Stimulated activated CD4-positive, alpha-beta T cell treated with anti-CD3 and anti-CD28 coated beads, TNF-alpha, amount 100 ng/mL, for 4 hours (primary cell): ENCODE measurements at regions not wholly inside any gene's neighbourhood (a gene's known extent, or its start where the extent isn't known, plus 50 kb on each side); places are given as distances from the start of the nearest gene placed in this dataset.

Source experiments
- DNase-seq, 3 experiments: peaks; one replicate each; pipeline ENCODE4 v3.0.0-alpha.2; 2020; ENCODE audit warnings: low read depth in 3 of 3

GRCh38 chr10:128927497-128928161 lies 539.4 kb upstream of the MGMT start:
- no peak for DNase-seq

DNA sequence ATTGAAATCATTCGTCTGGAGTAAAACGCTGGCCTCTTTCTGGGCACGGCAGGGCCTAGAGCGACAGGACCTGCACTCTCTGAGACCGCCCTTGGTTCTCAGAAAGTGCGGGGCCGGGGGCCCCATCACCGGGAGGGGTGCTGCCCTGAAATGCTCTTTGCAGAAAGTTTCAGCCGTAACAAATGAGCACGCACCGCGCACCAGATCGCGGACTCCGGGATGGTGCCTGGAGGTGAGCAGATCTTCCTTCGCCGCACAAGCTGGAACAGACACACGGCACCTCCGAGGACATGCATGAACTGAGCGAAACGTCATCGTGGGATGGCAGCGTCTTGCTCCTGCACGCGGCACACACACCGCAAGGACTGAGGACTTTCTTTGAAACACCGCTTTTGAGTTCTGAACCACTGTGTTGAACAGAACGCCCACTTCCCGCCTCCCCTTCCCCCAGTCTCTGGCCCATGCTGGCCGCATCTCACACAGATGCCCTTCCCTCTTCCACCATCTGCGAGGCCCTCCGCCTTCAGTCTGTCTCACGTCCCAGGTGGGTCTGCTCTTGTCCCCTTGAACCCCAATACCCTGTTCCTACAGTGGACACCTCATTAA lies 538.7 kb upstream of the MGMT start:
- DNase-seq, result no peak

DNA sequence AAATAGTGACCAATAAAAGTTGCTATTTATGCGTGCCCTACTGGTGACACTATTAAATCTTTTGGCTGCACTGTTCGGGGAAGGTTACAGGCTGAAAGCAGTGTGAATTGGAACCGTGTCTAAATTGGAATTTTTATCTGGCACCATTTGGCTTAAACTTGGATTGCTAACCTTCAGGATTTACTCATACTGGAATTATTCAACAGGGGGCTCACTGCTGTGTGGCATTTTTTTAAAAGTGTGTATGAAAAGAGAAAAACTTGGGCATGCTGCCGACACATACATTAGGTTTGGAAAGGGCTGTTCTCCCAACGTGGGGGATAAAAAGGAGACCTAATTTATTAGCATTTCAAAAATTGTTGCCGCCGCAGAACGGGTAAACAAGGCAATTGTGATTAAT lies 537.9 kb upstream of the MGMT start:
- DNase-seq, result no peak

DNA sequence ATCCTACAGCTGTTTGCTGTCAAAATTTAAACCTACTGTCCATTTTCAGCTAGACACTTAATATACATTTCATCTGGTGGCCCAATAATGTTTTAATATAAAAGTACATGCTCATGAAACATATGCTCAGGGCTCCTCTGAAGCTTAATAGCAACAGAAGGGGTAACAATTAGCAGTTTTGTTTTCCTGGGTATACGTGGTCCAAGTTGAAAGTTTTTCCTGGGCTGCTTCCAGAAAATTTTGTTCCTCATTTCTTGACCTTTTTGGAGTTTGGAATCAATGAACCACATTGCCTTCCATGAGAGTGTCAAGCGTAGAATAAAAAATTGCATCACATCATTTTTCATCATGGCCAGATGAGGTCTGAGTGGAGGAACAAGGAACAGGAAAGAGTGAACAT lies 537.3 kb upstream of the MGMT start:
- DNase-seq, result no peak

DNA sequence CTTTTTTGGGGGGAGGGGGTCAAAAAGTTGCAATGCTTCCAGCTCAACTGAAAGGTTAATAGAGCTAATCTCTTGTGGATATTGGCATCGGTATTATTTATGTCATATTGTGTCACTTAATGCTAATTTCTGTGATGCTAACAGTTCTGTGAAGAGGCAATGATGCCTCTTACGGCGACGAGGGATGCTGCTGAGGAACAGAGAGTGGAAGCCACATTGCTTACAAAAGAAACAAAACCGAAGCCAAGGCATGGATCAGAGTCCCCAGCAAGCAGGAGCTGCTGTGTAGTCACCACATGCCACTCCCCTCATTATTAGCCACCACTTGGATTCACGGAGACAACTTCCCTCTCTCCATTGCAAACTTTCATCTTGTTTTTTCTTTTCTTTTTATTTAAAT lies 536.5 kb upstream of the MGMT start:
- DNase-seq, result no peak

- DNase-seq, result no peak
These were observed 534.8 kb upstream of the MGMT start for GRCh38 chr10:128932071-128932820.

DNA sequence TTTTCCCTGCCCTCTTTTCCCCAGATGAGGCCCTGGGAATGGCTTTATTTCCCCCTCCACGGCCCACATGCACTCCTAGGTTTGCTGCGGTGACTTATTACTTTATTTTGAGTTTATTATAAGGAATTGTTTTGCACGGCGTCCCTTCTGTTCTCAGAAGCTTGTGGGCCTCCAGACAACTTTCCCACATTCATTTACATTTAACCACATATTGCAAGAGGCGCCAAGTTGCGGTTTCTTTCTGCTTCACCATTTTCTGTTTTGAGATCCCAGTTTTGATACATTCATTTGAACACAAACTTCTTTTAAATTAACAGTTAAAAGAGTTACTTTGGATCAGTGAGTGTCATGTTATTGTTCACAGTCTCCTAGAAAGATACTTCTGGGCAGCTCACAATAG lies 532.5 kb upstream of the MGMT start:
- DNase-seq, result no peak

DNA sequence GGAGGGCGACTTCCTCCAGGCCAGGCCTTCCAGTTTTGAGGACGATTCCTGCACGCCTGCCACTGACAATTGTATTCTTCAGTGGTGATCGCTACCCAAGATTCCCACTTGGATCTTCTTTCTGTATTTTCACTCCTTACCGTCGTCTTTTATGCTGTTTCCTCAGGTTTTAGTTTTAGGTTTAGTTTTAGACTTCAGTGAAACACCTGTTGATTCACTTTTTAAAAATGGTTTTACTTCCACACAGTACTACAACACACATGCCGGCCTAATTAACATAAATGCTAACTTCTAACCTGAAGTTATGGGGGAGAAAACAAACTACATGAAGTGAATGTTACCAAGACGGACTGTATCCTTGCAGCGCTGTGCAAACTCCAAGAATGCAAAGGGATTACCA lies 530.6 kb upstream of the MGMT start:
- no peak for DNase-seq

DNA sequence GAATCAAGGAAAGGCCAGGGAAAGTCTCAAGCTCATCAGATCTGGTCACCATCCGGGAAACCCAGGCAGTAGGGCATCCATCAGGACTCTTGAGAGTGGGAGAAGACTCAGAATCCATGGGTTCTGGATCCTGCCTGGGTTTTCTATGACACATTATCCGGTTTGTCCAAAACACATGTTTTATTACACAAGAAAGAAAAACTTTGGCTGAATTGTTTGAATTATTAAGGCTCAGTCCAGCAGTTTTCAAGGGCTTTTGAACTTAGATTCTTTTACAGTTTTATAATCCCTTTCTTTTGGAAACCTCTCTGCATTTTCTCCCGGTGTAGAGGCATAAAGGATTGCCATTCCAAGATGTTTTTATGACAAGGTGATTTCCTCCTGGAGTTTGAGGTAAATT lies 528.5 kb upstream of the MGMT start:
- DNase-seq, result no peak

DNA sequence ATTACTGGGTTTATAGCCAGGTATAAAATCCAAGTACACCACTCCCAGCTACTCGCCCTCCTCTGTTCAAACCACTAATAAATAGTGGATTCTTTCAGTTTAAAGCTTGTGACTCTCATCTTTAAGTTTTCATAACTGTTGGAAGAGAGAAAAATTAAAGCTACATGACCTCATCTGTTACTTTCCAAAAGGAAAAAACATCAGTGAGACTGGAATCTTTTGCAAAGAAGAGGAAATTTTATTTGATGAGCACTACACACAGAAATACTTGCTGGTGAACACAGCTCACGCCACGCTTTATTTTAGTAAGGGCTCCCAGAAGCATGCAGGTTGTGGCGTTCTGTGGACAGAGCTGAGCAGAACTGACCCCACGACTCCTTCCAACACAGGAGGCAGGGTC lies 527.0 kb upstream of the MGMT start:
- no peak for DNase-seq

- no peak for DNase-seq
These were observed 523.9 kb upstream of the MGMT start for GRCh38 chr10:128943111-128943510.

GRCh38 chr10:128945398-128945797 lies 521.6 kb upstream of the MGMT start:
- DNase-seq, result no peak

GRCh38 chr10:128950159-128950915 lies 516.7 kb upstream of the MGMT start:
- no peak for DNase-seq

GRCh38 chr10:128950916-128951275 lies 516.1 kb upstream of the MGMT start:
- no peak for DNase-seq

- DNase-seq, result no peak
These were observed 514.2 kb upstream of the MGMT start for GRCh38 chr10:128952856-128953255.

DNA sequence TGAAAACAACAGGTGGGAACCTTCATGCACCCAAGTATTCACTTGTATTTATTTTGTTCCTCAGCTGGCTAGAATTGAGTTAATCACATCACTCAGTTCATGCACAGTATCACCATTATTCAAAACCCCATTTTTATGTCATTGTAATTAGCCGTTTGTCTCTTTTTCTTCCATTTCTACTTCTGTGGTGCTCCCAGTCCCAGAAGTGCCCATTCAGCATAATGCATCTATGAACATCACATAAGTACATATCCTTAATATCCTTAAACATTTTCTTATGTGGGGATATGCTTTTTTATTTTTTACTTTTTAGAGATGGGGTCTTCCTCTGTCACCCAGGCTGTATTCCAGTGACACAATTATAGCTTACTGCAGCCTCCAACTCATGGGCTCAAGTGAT lies 510.9 kb upstream of the MGMT start:
- no peak for DNase-seq

DNA sequence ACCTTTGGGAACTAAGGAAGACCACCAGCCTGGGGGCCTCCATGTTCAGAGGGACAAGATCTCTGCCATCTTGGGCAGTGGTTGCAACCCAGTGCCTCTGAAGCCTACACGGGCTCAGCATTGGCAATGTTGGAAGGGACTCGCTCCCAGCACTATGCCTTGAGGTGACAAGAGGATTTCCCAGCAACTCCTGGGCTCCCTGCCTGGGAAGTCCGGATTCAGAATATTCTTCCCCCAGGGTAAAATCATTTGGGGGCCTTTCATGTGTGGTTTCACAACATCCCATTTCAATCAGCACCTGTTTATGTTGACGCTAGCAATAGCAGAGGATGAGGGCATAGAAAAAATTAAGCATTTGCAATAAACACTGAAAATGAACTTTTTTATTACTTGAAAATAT lies 509.8 kb upstream of the MGMT start:
- no peak for DNase-seq

DNA sequence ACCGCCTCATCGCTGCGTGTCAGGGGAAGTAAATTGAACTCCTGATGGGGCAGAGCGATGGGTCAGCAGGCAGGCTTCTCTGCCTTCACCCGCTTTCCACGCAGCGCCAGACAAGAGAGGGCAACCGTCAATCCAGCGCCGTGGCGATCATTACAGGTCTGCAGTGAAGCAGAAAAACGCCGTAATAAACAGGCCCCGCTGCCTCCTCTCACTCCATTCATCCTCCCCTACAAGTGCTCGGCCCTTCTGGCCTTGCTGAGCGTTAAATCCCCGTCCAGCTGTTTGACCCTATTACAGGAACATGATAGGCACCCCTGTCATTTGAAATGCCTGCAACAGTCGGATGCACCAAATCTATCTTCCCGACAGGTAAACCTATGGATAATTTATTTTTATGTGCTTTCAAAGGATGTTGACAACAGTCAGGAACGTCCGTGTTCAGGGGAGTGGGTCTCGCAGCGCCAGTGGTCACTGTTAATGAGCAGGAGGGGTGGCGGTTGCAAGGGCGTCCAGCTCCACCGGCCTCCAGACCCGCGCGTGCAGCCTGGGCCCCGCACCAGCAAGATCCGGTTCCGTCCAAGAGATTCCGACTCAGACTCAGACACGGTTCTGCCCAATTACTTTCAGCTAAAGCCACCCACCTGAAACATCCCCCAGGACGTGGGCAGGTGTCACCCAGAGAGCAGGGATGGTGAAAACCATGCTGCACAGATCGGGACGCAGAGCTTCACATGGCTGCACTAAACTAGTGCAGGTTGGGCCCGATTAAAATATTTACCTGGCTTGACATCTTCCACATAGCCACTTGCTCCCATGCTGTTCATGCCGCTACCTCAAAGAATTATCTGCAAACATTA lies 508.0 kb upstream of the MGMT start:
- DNase-seq, result no peak

GRCh38 chr10:128959746-128960145 lies 507.3 kb upstream of the MGMT start:
- no peak for DNase-seq

DNA sequence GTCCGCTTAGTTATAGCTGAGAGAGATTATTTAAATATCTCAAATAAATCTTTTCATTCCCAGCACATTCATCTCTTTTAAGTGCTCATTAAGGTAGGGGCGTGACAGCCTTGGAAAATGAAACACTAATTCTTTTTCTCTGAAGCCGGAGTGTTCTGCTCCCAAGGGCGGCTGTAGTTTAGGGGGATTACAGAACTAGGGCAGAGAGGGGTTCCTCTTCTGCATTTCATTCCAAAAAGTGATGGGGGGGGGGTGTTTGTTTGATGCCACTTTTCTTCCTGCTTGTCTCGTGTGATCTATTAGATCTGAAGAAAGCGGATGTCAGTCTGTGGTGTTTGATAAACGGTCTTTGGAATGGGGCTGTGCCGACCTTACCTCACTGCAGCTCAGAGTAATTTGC lies 506.5 kb upstream of the MGMT start:
- DNase-seq, result no peak

DNA sequence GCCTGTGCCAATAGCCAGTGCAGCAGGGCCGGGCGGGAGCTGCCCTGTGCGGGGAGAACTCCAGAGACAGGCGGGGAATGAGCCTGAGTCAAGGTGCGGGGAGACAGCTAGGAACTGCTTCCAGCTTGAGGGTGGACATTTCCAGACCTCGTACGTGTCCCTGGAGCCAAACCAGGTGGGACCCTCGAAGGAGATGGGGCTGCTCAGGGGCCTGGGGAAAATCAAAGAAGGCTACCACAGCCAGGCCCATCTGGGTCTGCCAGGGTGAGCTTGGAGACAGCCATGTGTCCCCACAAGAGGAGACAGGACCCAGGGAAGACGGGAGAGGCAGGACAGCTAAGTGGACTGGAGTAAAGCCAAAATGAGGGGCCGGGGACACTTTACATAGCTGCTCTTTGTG lies 504.9 kb upstream of the MGMT start:
- DNase-seq, result no peak
